Upper lobe of right lung (tissue), 1 donor: ENCODE measurements at regions not wholly inside any gene's neighbourhood (a gene's known extent, or its start where the extent isn't known, plus 50 kb on each side); places are given as distances from the start of the nearest gene placed in this dataset.

ENCODE experiments used
- ATAC-seq: fragments of 200-7000 bp; cut with Tn5 transposase; one replicate; pipeline ENCODE4 v1.9.1; 2020; ENCODE audit warnings: mild to moderate bottlenecking, moderate library complexity
- DNase-seq: peaks from one replicate; pipeline ENCODE4 v3.0.0-alpha.2; 2020
- H3K27ac ChIP-seq: fragments of 200-600 bp; one replicate; pipeline ENCODE4 v1.8.0; 2022
- H3K27me3 ChIP-seq: fragments of 200-600 bp; one replicate; pipeline ENCODE4 v1.8.0; 2022; ENCODE audit warnings: mild to moderate bottlenecking
- H3K36me3 ChIP-seq: fragments of 200-600 bp; one replicate; pipeline ENCODE4 v1.8.0; 2022
- H3K4me1 ChIP-seq: fragments of 200-600 bp; one replicate; pipeline ENCODE4 v1.8.0; 2022
- H3K4me3 ChIP-seq: fragments of 200-600 bp; one replicate; pipeline ENCODE4 v1.8.0; 2022; ENCODE audit warnings: mild to moderate bottlenecking
- H3K9me3 ChIP-seq: fragments of 200-600 bp; one replicate; pipeline ENCODE4 v1.8.0; 2022
- CTCF ChIP-seq: fragments of 200-600 bp; IDR thresholded peaks from one replicate; pipeline ENCODE4 v1.8.0; 2022; ENCODE audit warnings: antibody characterized with exemption
- intact Hi-C: fragments of 100-400 bp; cut with DNase I; formaldehyde crosslinking; loops from one replicate; pipeline ENCODE4 v1.11.0; 2022
- donor health status: DM: no; HTN: yes; CAD: no; lungs with severe emphysema.

- Histone ChIP-seq H3K36me3 (no peaks in the 10 kb centered on the region), H3K4me3 (no peak overlapping the region), H3K27me3 (no peaks in the 10 kb centered on the region), H3K4me1 (no peaks in the 10 kb centered on the region), H3K27ac (no peak overlapping the region), H3K9me3 (no peaks in the 10 kb centered on the region)
- intact Hi-C loops: no loop called here
- DNase-seq: no peak
- ATAC-seq: no peak
- TF ChIP-seq CTCF: no peak
Observed at GRCh38 chr4:82076809-82077208, 297.0 kb downstream of the HNRNPD start.

GRCh38 chr4:82076359-82076758, 297.4 kb downstream of the HNRNPD start:
- Histone ChIP-seq H3K4me1 (no peaks in the 10 kb centered on the region), H3K4me3 (no peak overlapping the region), H3K27me3 (no peaks in the 10 kb centered on the region), H3K36me3 (no peaks in the 10 kb centered on the region), H3K9me3 (no peaks in the 10 kb centered on the region), H3K27ac (no peak overlapping the region)
- DNase-seq (no peak), ATAC-seq (no peak)
- intact Hi-C loops: no loop called here
- no peak for TF ChIP-seq CTCF

- Histone ChIP-seq H3K27me3 (no peaks in the 10 kb centered on the region), H3K9me3 (no peaks in the 10 kb centered on the region), H3K4me1 (no peaks in the 10 kb centered on the region), H3K27ac (no peak overlapping the region), H3K36me3 (no peaks in the 10 kb centered on the region), H3K4me3 (no peak overlapping the region)
- ATAC-seq: no peak
- intact Hi-C loops: no loop called here
- TF ChIP-seq CTCF: no peak
- no peak for DNase-seq
Observed at GRCh38 chr4:82071951-82072350, 301.8 kb downstream of the HNRNPD start.

GRCh38 chr4:82069883-82070638, 303.7 kb downstream of the HNRNPD start:
- Histone ChIP-seq H3K4me1 (no peaks in the 10 kb centered on the region), H3K9me3 (no peaks in the 10 kb centered on the region), H3K36me3 (no peaks in the 10 kb centered on the region), H3K27ac (no peak overlapping the region), H3K27me3 (no peaks in the 10 kb centered on the region), H3K4me3 (no peak overlapping the region)
- DNase-seq (no peak), ATAC-seq (no peak)
- TF ChIP-seq CTCF: no peak
- intact Hi-C loops: no loop called here

GRCh38 chr4:82063017-82063416, 310.8 kb downstream of the HNRNPD start:
- TF ChIP-seq CTCF: no peak
- H3K36me3 ChIP-seq: no peaks in the 10 kb centered on the region
- ATAC-seq: no peak
- H3K4me3 ChIP-seq: no peak overlapping the region
- no peak for DNase-seq
- no peaks in the 10 kb centered on the region for H3K27me3 ChIP-seq
- no peak overlapping the region for H3K27ac ChIP-seq
- no peaks in the 10 kb centered on the region for H3K9me3 ChIP-seq
- H3K4me1 ChIP-seq: no peaks in the 10 kb centered on the region
- intact Hi-C loops: no loop called here
